GM20000 (cell line): ENCODE measurements at regions not wholly inside any gene's neighbourhood (a gene's known extent, or its start where the extent isn't known, plus 50 kb on each side); places are given as distances from the start of the nearest gene placed in this dataset.
"Not testable (repeated sequence)": the region's sequence is repeated elsewhere in the genome, so short reads cannot be mapped to it uniquely, and the experiment has no call there.

Source experiments
- DNase-seq: peaks from one replicate; pipeline ENCODE4 v3.0.0; 2012; ENCODE audit warnings: low spot score
- CTCF ChIP-seq: IDR thresholded peaks from 2 replicates; pipeline ENCODE4 v1.5.1; 2012; ENCODE audit warnings: mild to moderate bottlenecking, control low read depth; ENCODE audit errors: extremely low read depth, missing control alignments

- DNase-seq: no peak
- TF ChIP-seq CTCF: no peak
Measured at GRCh38 chr5:3155717-3156116, 404.2 kb upstream of the IRX2 start.

- TF ChIP-seq CTCF: no peak
- no peak for DNase-seq
Measured at GRCh38 chr5:3155046-3155445, 403.6 kb upstream of the IRX2 start.

GRCh38 chr5:3153906-3154305 lies 402.4 kb upstream of the IRX2 start:
- TF ChIP-seq CTCF: no peak
- DNase-seq: no peak

GRCh38 chr5:3153226-3153858 lies 401.9 kb upstream of the IRX2 start:
- DNase-seq: no peak
- TF ChIP-seq CTCF: no peak

GRCh38 chr5:3149899-3150298 lies 398.4 kb upstream of the IRX2 start:
- no peak for TF ChIP-seq CTCF

GRCh38 chr5:3147405-3147804 lies 395.9 kb upstream of the IRX2 start:
- DNase-seq: not testable (repeated sequence)

More at GRCh38 chr5:3149899-3150298, 398.4 kb upstream of the IRX2 start:
- no peak for DNase-seq

GRCh38 chr5:3145641-3146040 lies 394.2 kb upstream of the IRX2 start:
- no peak for TF ChIP-seq CTCF

GRCh38 chr5:3143382-3143781 lies 391.9 kb upstream of the IRX2 start:
- TF ChIP-seq CTCF: no peak

More at GRCh38 chr5:3145641-3146040, 394.2 kb upstream of the IRX2 start:
- DNase-seq: no peak

More at GRCh38 chr5:3143382-3143781, 391.9 kb upstream of the IRX2 start:
- DNase-seq: no peak
